ENCODE measurements at regions not wholly inside any gene's neighbourhood (a gene's known extent, or its start where the extent isn't known, plus 50 kb on each side); places are given as distances from the start of the nearest gene placed in this dataset.

DNA sequence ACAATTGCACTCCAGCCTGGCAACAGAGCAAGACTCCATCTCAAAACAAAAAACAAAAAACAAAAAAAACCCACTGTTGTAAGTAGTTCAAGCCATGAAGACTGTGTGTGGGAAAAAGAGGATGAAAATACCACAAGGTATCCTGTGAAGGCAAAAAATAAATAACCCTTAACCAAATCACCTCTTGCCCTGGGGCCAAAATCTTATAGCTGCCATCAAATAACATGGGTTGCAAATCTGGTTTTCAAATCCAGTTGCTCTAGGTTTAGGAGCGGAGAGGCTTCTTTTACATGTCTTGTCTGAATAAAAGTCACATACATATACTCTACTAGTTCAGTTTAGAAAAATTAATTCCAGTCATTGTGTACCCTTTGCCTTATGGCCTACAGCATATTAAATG lies 87.0 kb upstream of the STT3B start:
- TF ChIP-seq GATA2 (IDR thresholded peaks at IDR 0.05; ENCODE audit: low read depth, low read length) = no peak
- TF ChIP-seq GATA3 (IDR thresholded peaks at IDR 0.05; ENCODE audit: low read depth, low read length) = no peak

All from SH-SY5Y (cell line).